ENCODE measurements at regions not wholly inside any gene's neighbourhood (a gene's known extent, or its start where the extent isn't known, plus 50 kb on each side); places are given as distances from the start of the nearest gene placed in this dataset.

DNA sequence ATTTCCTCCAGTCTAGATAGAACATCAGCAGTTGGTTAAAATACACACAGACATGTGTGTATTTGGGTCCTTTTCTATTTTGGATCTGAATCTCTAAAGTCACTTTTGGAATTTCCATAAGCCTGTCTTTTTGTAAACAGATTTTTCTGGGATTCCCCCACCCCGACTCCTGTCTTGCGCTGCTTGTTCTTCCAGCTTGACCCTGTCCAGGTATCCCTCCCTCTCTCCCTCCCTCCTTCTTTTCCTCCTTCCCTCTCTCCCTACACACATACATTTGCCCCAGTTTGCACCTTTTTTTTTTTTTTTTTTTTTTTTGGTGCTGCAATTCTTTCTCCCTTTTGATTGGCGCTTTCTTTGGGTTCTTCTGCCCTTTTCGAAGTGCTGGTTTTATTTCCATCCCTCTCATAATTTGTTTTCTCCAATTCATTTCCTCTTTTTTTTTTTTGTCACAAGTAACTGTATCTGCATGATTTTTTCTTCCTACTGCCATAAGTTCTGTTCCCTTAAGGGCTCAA is 114.8 kb upstream of the SERTAD2 start:
- no peak for DNase-seq (ENCODE audit: low read depth)
- H3K4me3 ChIP-seq (ENCODE audit: low read depth, low read length) = peak overlapping the region; percentile 72
- TF ChIP-seq, protein P1, sequence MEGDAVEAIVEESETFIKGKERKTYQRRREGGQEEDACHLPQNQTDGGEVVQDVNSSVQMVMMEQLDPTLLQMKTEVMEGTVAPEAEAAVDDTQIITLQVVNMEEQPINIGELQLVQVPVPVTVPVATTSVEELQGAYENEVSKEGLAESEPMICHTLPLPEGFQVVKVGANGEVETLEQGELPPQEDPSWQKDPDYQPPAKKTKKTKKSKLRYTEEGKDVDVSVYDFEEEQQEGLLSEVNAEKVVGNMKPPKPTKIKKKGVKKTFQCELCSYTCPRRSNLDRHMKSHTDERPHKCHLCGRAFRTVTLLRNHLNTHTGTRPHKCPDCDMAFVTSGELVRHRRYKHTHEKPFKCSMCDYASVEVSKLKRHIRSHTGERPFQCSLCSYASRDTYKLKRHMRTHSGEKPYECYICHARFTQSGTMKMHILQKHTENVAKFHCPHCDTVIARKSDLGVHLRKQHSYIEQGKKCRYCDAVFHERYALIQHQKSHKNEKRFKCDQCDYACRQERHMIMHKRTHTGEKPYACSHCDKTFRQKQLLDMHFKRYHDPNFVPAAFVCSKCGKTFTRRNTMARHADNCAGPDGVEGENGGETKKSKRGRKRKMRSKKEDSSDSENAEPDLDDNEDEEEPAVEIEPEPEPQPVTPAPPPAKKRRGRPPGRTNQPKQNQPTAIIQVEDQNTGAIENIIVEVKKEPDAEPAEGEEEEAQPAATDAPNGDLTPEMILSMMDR (IDR thresholded peaks at IDR 0.05; ENCODE audit: insufficient read depth, low read depth, low read length, missing control alignments) = no peak

- H3K4me3 ChIP-seq (ENCODE audit: low read depth, low read length) = no peak overlapping the region
- DNase-seq (ENCODE audit: low read depth) = no peak
- TF ChIP-seq, protein P1 (IDR thresholded peaks at IDR 0.05; ENCODE audit: insufficient read depth, low read depth, low read length, missing control alignments) = no peak
Observed at GRCh38 chr2:64769392-64770044, 115.8 kb upstream of the SERTAD2 start.

DNA sequence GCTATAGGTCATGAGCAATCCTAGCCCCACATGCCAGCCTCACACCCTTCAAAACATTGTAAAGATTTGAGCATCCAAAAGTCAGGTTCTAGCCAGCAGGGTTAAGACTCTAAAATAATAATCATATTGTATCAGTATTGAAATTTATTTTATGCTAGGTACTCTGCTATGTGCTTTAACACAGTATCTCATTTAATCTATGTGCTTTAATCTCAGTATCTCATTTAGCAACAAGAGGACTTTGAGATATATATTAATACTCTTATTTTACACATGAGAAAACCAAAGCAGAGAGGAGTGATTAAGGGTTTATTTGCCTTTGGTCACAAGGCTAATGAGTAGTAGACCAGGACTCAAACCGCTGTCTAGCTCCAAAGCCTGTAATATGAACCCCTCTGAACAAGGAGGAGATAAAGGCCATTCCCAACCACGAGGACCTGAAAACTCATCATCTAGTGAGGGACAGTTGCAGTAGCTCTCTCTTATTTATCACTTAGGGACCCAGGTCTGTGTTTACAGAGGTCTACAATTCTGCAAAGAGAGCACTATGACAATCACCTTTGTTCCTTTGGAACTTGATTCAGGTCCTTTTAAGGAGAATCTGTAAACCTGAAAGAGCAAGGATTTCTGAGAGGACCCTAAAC is 116.5 kb upstream of the SERTAD2 start:
- TF ChIP-seq, protein P1 (IDR thresholded peaks at IDR 0.05; ENCODE audit: insufficient read depth, low read depth, low read length, missing control alignments) = no peak
- DNase-seq (ENCODE audit: low read depth) = no peak
- H3K4me3 ChIP-seq (ENCODE audit: low read depth, low read length) = no peak overlapping the region

GRCh38 chr2:64770781-64771334 is 117.1 kb upstream of the SERTAD2 start:
- H3K4me3 ChIP-seq (ENCODE audit: low read depth, low read length) = no peak overlapping the region
- no peak for DNase-seq (ENCODE audit: low read depth)
- TF ChIP-seq, protein P1 (IDR thresholded peaks at IDR 0.05; ENCODE audit: insufficient read depth, low read depth, low read length, missing control alignments) = no peak

- no peak overlapping the region for H3K4me3 ChIP-seq (ENCODE audit: low read depth, low read length)
- no peak for DNase-seq (ENCODE audit: low read depth)
- TF ChIP-seq, protein P1 (IDR thresholded peaks at IDR 0.05; ENCODE audit: insufficient read depth, low read depth, low read length, missing control alignments) = no peak
Observed at GRCh38 chr2:64771737-64772136, 118.0 kb upstream of the SERTAD2 start.

- H3K4me3 ChIP-seq (ENCODE audit: low read depth, low read length) = no peak overlapping the region
- no peak for DNase-seq (ENCODE audit: low read depth)
- TF ChIP-seq, protein P1 (IDR thresholded peaks at IDR 0.05; ENCODE audit: insufficient read depth, low read depth, low read length, missing control alignments) = no peak
Observed at GRCh38 chr2:64773461-64774118, 119.9 kb upstream of the SERTAD2 start.
